AG04450 (cell line): ENCODE measurements at regions not wholly inside any gene's neighbourhood (a gene's known extent, or its start where the extent isn't known, plus 50 kb on each side); places are given as distances from the start of the nearest gene placed in this dataset.
"Not testable (repeated sequence)": the region's sequence is repeated elsewhere in the genome, so short reads cannot be mapped to it uniquely, and the experiment has no call there.

Experiments
- CTCF ChIA-PET: fragments of 300-600, 350-600 bp; formaldehyde crosslinking; extraction: SDS; loops from one replicate; lab custom pipeline; 2022; ENCODE audit warnings: antibody characterized with exemption, inconsistent platforms; lab: Charles Lee
- POLR2A ChIA-PET: fragments of 350-600 bp; formaldehyde crosslinking; extraction: SDS; loops from one replicate; lab custom pipeline; 2021; ENCODE audit warnings: antibody characterized with exemption, inconsistent platforms; lab: Yijun Ruan, JAX
- DNase-seq: peaks from one replicate; pipeline ENCODE4 v3.0.0-alpha.2; 2011; ENCODE audit warnings: low read depth, low spot score
- H3K27ac ChIP-seq: one replicate; pipeline ENCODE4 v1.5.1; 2012; ENCODE audit warnings: low read depth, low read length, control low read depth
- H3K27me3 ChIP-seq: one replicate; pipeline ENCODE4 v1.6.0; 2012; ENCODE audit warnings: low read length; ENCODE audit not compliant: control insufficient read depth, insufficient read depth
- H3K4me3 ChIP-seq: 2 replicates; pipeline ENCODE4 v1.5.1; 2011; ENCODE audit warnings: mild to moderate bottlenecking, low read depth, low read length, control low read depth
- H3K9me3 ChIP-seq: 2 replicates; pipeline ENCODE4 v1.5.1; 2012; ENCODE audit warnings: low read length; ENCODE audit not compliant: control insufficient read depth, insufficient read depth
- TF ChIP-seq, protein P1 (sequence below): IDR thresholded peaks from 2 replicates; pipeline ENCODE4 v1.5.1; 2011; ENCODE audit warnings: low read depth, low read length, control low read depth, inconsistent platforms

DNA sequence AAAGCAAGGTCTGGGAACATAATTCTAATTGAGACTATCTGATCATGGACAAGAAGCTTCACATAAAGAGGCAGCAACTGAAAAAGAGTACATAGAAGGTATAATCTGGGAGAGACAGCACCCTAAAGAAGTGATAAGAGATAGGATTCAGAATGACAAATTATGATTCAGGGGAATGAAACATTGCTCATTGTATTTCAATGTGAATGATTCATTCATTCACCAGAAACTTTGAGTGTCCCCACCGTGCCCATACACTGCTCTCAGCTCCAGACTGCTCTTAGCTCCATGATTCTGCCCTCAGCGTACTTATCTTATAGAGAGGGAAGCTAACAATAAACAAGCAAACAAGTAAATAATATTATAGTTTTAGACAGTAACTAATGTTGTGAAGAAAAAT lies 329.3 kb upstream of the IRAK1BP1 start:
- ChIA-PET CTCF (no interaction called here), POLR2A (no interaction called here)
- TF ChIP-seq, protein P1, sequence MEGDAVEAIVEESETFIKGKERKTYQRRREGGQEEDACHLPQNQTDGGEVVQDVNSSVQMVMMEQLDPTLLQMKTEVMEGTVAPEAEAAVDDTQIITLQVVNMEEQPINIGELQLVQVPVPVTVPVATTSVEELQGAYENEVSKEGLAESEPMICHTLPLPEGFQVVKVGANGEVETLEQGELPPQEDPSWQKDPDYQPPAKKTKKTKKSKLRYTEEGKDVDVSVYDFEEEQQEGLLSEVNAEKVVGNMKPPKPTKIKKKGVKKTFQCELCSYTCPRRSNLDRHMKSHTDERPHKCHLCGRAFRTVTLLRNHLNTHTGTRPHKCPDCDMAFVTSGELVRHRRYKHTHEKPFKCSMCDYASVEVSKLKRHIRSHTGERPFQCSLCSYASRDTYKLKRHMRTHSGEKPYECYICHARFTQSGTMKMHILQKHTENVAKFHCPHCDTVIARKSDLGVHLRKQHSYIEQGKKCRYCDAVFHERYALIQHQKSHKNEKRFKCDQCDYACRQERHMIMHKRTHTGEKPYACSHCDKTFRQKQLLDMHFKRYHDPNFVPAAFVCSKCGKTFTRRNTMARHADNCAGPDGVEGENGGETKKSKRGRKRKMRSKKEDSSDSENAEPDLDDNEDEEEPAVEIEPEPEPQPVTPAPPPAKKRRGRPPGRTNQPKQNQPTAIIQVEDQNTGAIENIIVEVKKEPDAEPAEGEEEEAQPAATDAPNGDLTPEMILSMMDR: no peak
- H3K4me3 ChIP-seq: no peak overlapping the region
- H3K9me3 ChIP-seq: no peaks in the 10 kb centered on the region
- no peaks in the 10 kb centered on the region for H3K27me3 ChIP-seq
- DNase-seq: no peak
- no peak overlapping the region for H3K27ac ChIP-seq

GRCh38 chr6:78547636-78548035 lies 319.7 kb upstream of the IRAK1BP1 start:
- DNase-seq, CTCF ChIA-PET, H3K27ac ChIP-seq, H3K27me3 ChIP-seq, POLR2A ChIA-PET, H3K9me3 ChIP-seq, H3K4me3 ChIP-seq: not testable (repeated sequence)

- Histone ChIP-seq H3K9me3 (peaks cover 6% of the 10 kb centered on the region), H3K4me3 (no peak overlapping the region), H3K27ac (no peak overlapping the region), H3K27me3 (no peaks in the 10 kb centered on the region)
- CTCF ChIA-PET: no interaction called here
- POLR2A ChIA-PET: no interaction called here
- TF ChIP-seq, protein P1: no peak
- no peak for DNase-seq
Measured at GRCh38 chr6:78551361-78551760, 316.0 kb upstream of the IRAK1BP1 start.

- Histone ChIP-seq H3K27me3 (no peaks in the 10 kb centered on the region), H3K9me3 (peaks cover 7% of the 10 kb centered on the region), H3K27ac (no peak overlapping the region), H3K4me3 (no peak overlapping the region)
- no peak for DNase-seq
- ChIA-PET POLR2A (no interaction called here), CTCF (no interaction called here)
- TF ChIP-seq, protein P1: no peak
Measured at GRCh38 chr6:78552435-78552834, 314.9 kb upstream of the IRAK1BP1 start.

- H3K27me3 ChIP-seq: no peaks in the 10 kb centered on the region
- POLR2A ChIA-PET: no interaction called here
- no peak overlapping the region for H3K27ac ChIP-seq
- peaks cover 7% of the 10 kb centered on the region for H3K9me3 ChIP-seq
- CTCF ChIA-PET: no interaction called here
- H3K4me3 ChIP-seq: no peak overlapping the region
- TF ChIP-seq, protein P1: no peak
- no peak for DNase-seq
Measured at GRCh38 chr6:78554341-78554740, 313.0 kb upstream of the IRAK1BP1 start.

DNA sequence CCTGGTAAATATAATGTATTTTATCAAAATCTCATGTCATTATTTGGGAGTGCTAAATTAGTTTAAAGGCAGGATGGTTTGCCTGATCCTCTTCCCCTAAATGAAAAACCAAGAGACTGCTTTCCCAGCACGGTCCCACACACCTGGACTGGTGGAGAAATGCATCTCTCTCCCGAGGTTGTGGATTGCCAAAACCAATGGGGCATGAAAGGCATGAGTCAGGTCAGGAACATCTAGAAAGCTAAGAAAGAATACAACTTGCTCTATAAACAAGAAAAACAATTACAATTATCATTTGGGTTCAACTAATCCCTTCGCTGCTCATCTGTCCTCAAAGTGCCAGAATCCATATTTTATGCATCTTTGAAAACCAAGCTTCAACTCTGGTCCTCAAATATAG lies 308.3 kb upstream of the IRAK1BP1 start:
- CTCF ChIA-PET: interaction anchor here (1.7 kb wide), 1 partner anchor 21 kb away, joined by 3 read pairs; no protein-coding TSS in a partner anchor

More for the DNA sequence above, 308.3 kb upstream of the IRAK1BP1 start:
- Histone ChIP-seq H3K27me3 (no peaks in the 10 kb centered on the region), H3K27ac (no peak overlapping the region), H3K9me3 (peaks cover 7% of the 10 kb centered on the region), H3K4me3 (no peak overlapping the region)
- POLR2A ChIA-PET: no interaction called here
- no peak for DNase-seq
- TF ChIP-seq, protein P1: no peak
